ENCODE measurements at regions not wholly inside any gene's neighbourhood (a gene's known extent, or its start where the extent isn't known, plus 50 kb on each side); places are given as distances from the start of the nearest gene placed in this dataset.

DNA sequence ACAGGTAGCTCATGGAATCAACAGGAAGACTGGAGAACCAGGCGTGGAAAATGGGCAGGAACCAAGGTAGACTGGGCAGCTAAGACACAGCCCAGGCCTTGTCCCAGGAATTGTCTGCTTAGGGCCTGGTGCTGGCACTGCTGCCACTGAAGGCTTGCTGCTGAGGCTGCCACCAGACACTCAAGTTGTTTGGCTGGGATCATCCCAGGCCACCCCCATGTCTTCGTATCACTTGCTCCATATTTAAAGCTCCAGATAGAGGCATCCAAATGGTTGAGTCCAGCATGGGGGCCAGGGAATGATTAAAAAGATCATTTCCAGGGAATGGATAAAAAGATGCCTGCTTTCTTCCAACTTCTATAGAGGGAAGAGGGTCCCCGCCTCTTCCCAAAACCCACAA lies 107.4 kb upstream of the GADD45A start (continued):
- TF ChIP-seq, protein P1, sequence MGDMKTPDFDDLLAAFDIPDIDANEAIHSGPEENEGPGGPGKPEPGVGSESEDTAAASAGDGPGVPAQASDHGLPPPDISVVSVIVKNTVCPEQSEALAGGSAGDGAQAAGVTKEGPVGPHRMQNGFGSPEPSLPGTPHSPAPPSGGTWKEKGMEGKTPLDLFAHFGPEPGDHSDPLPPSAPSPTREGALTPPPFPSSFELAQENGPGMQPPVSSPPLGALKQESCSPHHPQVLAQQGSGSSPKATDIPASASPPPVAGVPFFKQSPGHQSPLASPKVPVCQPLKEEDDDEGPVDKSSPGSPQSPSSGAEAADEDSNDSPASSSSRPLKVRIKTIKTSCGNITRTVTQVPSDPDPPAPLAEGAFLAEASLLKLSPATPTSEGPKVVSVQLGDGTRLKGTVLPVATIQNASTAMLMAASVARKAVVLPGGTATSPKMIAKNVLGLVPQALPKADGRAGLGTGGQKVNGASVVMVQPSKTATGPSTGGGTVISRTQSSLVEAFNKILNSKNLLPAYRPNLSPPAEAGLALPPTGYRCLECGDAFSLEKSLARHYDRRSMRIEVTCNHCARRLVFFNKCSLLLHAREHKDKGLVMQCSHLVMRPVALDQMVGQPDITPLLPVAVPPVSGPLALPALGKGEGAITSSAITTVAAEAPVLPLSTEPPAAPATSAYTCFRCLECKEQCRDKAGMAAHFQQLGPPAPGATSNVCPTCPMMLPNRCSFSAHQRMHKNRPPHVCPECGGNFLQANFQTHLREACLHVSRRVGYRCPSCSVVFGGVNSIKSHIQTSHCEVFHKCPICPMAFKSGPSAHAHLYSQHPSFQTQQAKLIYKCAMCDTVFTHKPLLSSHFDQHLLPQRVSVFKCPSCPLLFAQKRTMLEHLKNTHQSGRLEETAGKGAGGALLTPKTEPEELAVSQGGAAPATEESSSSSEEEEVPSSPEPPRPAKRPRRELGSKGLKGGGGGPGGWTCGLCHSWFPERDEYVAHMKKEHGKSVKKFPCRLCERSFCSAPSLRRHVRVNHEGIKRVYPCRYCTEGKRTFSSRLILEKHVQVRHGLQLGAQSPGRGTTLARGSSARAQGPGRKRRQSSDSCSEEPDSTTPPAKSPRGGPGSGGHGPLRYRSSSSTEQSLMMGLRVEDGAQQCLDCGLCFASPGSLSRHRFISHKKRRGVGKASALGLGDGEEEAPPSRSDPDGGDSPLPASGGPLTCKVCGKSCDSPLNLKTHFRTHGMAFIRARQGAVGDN (IDR thresholded peaks at IDR 0.05) = no peak
- TF ChIP-seq JUND (IDR thresholded peaks at IDR 0.05; ENCODE audit: low read depth, low read length) = no peak
- no peak for TF ChIP-seq PAX8 (IDR thresholded peaks at IDR 0.05)
- no peak for TF ChIP-seq NFIC (IDR thresholded peaks at IDR 0.05; ENCODE audit: low read depth, low read length)
- TF ChIP-seq LARP7 (IDR thresholded peaks at IDR 0.05) = no peak
- TF ChIP-seq BMI1 (IDR thresholded peaks at IDR 0.05; ENCODE audit: borderline replicate concordance) = no peak

DNA sequence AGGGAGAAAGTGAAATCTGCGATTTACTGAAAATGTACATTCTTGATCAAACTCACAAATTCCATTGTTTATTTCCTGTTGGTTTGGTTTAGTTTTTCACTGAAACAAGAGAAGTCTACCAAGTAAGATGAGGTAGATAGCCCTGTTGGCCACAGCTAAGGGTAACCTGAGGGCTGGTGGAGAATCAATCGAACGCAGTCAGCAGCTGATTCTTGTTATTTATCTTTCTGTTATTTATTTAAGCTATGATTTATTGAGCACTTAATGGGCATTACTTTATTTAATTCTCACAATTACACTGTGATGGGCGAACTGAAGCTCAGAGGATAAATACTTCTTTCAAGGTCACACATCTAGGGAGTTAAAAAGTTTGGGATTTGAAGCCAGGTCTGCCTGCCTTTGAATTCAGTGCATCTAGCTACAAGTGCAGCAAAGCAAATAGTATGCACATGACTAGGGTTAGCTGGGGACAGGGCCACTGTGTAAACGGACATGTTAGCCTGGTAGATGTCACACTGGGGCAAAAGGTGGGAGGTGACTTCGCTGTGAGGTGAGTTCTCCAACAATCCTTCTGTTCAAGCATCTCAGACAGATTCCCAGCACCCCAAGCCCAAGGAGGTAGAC lies 106.5 kb upstream of the GADD45A start:
- Histone ChIP-seq H3K4me1 (ENCODE audit: control insufficient read depth, insufficient read depth, low read length) (no peaks in the 10 kb centered on the region), H3K4me3 (no peak overlapping the region), H3K27ac (ENCODE audit: control insufficient read depth, insufficient read depth) (no peak overlapping the region), H3K9ac (ENCODE audit: control insufficient read depth, insufficient read depth, low read length) (no peak overlapping the region), H3K79me2 (ENCODE audit: control insufficient read depth, insufficient read depth, low read length) (no peaks in the 10 kb centered on the region), H4K20me1 (ENCODE audit: control insufficient read depth, insufficient read depth) (no peaks in the 10 kb centered on the region), H2AFZ (ENCODE audit: control insufficient read depth, low read depth, low read length) (no peak overlapping the region), H3K27me3 (replicated peaks in 1 of 2; ENCODE audit: control insufficient read depth in 2 of 2, insufficient read depth in 2 of 2, low read length in 1 of 2) (no peaks in the 10 kb centered on the region), H3K36me3 (ENCODE audit: control insufficient read depth in 2 of 2, insufficient read depth in 2 of 2, low read length in 1 of 2) (no peaks in the 10 kb centered on the region), H3K4me2 (ENCODE audit: control insufficient read depth, insufficient read depth) (no peak overlapping the region), H3K9me3 (replicated peaks; ENCODE audit: control insufficient read depth, insufficient read depth, low read length) (no peaks in the 10 kb centered on the region)
- no TSS peak for BruUV-seq (replicated peaks)
- intact Hi-C loops (cut with micrococcal nuclease; ENCODE audit: unreplicated experiment) = no loop called here
- 28% methylated on average over 6 of the region's 6 CpGs for WGBS (ENCODE audit: insufficient coverage, insufficient replicate concordance, low lambda C conversion rate, missing lambda C conversion rate)
- ChIA-PET RAD21 (ENCODE audit: unreplicated experiment) (no interaction called here), POLR2A (no interaction called here), CTCF (no interaction called here), SMC1A (ENCODE audit: uncharacterized antibody, unreplicated experiment) (interaction anchor here (1.2 kb wide), 1 partner anchor 30 kb away, joined by 4 read pairs; no protein-coding TSS in a partner anchor)
- ATAC-seq (no peak), FAIRE-seq (no peak), DNase-seq (ENCODE audit: low read depth, low spot score) (no peak)
- TF ChIP-seq JUNB (IDR thresholded peaks at IDR 0.05) (no peak), FOS (IDR thresholded peaks at IDR 0.05; ENCODE audit: borderline replicate concordance, extremely low read depth, insufficient read length) (no peak), GABPA (IDR thresholded peaks at IDR 0.05; ENCODE audit: low read depth) (no peak), STAT3 (IDR thresholded peaks at IDR 0.05; ENCODE audit: low read depth, low read length) (no peak), POU2F2 (IDR thresholded peaks at IDR 0.05; ENCODE audit: borderline replicate concordance, low read depth, low read length) (no peak)
- TF ChIP-seq, protein P2, sequence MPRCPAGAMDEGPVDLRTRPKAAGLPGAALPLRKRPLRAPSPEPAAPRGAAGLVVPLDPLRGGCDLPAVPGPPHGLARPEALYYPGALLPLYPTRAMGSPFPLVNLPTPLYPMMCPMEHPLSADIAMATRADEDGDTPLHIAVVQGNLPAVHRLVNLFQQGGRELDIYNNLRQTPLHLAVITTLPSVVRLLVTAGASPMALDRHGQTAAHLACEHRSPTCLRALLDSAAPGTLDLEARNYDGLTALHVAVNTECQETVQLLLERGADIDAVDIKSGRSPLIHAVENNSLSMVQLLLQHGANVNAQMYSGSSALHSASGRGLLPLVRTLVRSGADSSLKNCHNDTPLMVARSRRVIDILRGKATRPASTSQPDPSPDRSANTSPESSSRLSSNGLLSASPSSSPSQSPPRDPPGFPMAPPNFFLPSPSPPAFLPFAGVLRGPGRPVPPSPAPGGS (IDR thresholded peaks at IDR 0.05; ENCODE audit: borderline replicate concordance, insufficient read depth, low read depth, low read length, poor library complexity, severe bottlenecking) = no peak
- TF ChIP-seq, protein P3, sequence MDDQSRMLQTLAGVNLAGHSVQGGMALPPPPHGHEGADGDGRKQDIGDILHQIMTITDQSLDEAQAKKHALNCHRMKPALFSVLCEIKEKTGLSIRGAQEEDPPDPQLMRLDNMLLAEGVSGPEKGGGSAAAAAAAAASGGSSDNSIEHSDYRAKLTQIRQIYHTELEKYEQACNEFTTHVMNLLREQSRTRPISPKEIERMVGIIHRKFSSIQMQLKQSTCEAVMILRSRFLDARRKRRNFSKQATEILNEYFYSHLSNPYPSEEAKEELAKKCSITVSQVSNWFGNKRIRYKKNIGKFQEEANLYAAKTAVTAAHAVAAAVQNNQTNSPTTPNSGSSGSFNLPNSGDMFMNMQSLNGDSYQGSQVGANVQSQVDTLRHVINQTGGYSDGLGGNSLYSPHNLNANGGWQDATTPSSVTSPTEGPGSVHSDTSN (IDR thresholded peaks at IDR 0.05; ENCODE audit: insufficient replicate concordance, low read depth, low read length) = no peak
- TF ChIP-seq, protein P4, sequence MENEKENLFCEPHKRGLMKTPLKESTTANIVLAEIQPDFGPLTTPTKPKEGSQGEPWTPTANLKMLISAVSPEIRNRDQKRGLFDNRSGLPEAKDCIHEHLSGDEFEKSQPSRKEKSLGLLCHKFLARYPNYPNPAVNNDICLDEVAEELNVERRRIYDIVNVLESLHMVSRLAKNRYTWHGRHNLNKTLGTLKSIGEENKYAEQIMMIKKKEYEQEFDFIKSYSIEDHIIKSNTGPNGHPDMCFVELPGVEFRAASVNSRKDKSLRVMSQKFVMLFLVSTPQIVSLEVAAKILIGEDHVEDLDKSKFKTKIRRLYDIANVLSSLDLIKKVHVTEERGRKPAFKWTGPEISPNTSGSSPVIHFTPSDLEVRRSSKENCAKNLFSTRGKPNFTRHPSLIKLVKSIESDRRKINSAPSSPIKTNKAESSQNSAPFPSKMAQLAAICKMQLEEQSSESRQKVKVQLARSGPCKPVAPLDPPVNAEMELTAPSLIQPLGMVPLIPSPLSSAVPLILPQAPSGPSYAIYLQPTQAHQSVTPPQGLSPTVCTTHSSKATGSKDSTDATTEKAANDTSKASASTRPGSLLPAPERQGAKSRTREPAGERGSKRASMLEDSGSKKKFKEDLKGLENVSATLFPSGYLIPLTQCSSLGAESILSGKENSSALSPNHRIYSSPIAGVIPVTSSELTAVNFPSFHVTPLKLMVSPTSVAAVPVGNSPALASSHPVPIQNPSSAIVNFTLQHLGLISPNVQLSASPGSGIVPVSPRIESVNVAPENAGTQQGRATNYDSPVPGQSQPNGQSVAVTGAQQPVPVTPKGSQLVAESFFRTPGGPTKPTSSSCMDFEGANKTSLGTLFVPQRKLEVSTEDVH (IDR thresholded peaks at IDR 0.05; ENCODE audit: low read depth, partially characterized antibody) = no peak
- in situ Hi-C loops (cut with MboI) = no loop called here

Data from GM12878 (cell line).